GM12874 (cell line): ENCODE measurements at regions not wholly inside any gene's neighbourhood (a gene's known extent, or its start where the extent isn't known, plus 50 kb on each side); places are given as distances from the start of the nearest gene placed in this dataset.

Experiments
- TF ChIP-seq, protein P1 (sequence below): IDR thresholded peaks from 2 replicates; pipeline ENCODE4 v1.5.1; 2011; ENCODE audit warnings: low read depth, mild to moderate bottlenecking, control low read depth, low read length, moderate library complexity; ENCODE audit not compliant: insufficient read depth

DNA sequence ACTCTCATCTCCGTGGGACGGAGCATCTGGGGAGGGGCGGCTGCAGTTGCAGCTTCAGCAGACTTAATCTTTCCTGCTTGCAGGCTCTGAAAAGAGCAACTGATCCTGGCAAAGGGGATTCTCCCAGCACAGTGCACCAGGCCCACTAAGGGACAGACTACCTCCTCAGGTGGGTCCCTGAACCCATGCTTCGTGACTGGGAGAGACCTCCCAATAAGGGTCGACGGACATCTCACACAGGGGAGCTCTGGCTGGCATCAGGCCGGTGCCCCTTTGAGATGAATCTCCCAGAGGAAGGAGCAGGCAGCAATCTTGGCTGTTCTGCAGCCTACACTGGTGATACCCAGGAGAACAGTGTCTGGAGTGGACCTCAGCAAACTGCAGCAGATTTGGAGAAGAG, 303.3 kb upstream of the FGF16 start:
- TF ChIP-seq, protein P1, sequence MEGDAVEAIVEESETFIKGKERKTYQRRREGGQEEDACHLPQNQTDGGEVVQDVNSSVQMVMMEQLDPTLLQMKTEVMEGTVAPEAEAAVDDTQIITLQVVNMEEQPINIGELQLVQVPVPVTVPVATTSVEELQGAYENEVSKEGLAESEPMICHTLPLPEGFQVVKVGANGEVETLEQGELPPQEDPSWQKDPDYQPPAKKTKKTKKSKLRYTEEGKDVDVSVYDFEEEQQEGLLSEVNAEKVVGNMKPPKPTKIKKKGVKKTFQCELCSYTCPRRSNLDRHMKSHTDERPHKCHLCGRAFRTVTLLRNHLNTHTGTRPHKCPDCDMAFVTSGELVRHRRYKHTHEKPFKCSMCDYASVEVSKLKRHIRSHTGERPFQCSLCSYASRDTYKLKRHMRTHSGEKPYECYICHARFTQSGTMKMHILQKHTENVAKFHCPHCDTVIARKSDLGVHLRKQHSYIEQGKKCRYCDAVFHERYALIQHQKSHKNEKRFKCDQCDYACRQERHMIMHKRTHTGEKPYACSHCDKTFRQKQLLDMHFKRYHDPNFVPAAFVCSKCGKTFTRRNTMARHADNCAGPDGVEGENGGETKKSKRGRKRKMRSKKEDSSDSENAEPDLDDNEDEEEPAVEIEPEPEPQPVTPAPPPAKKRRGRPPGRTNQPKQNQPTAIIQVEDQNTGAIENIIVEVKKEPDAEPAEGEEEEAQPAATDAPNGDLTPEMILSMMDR: no peak

DNA sequence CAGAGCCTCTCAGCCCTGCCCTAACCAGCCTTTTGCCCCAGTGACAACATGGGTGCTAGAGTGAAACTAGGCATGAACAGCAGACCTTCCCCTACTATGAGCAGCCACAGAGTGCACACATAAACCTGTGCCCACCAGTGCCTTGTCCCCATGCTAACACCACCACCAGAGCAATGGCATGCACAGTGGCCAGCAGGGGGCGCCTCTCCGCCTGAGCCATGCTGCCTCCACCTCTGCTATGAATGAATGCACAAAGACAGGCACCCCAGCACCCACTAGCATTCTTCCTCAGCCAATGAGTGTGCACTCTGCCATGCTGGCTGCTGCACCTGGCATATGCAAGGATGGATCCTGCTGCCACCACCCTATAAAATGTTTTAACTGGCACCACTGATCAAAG, 286.9 kb upstream of the FGF16 start:
- TF ChIP-seq, protein P1: peak; percentile 37; the same call in 1 of the 2 replicates

DNA sequence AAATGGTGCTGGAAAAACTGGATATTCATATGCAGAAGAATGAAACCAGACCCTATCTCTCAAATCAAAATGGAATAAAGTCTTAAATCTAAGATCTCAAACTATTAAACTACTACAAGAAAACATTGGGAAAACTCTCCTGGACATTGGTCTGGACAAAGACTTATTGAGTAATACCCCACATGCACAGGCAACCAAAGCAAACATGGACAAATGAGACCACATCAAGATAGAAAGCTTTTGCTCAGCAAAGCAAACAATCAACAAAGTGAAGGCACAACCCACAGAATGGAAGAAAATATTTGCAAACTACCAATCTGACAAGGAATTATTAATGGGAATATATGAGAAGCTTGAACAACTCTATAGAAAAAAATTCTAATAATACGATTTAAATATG, 284.4 kb upstream of the FGF16 start:
- TF ChIP-seq, protein P1: no peak

DNA sequence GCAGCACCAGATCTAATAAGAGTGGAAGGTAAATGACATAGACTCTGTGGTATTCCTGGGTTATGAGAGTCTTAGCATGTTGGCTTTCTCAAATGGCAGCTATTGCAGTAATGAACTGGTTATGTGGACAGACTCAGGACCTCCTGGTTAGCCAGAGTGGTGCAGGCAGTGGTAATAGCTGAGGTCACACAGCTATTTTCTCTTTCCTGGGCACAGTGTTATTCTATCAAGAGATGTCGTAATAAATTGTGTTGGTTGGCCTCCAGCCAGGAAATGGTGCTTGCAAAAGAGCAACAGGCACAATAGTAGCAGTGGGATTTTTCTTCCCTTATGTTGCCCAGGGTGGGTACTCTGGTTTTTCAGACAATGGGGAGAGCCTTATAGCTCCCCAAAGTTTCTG, 279.2 kb upstream of the FGF16 start:
- TF ChIP-seq, protein P1: no peak

DNA sequence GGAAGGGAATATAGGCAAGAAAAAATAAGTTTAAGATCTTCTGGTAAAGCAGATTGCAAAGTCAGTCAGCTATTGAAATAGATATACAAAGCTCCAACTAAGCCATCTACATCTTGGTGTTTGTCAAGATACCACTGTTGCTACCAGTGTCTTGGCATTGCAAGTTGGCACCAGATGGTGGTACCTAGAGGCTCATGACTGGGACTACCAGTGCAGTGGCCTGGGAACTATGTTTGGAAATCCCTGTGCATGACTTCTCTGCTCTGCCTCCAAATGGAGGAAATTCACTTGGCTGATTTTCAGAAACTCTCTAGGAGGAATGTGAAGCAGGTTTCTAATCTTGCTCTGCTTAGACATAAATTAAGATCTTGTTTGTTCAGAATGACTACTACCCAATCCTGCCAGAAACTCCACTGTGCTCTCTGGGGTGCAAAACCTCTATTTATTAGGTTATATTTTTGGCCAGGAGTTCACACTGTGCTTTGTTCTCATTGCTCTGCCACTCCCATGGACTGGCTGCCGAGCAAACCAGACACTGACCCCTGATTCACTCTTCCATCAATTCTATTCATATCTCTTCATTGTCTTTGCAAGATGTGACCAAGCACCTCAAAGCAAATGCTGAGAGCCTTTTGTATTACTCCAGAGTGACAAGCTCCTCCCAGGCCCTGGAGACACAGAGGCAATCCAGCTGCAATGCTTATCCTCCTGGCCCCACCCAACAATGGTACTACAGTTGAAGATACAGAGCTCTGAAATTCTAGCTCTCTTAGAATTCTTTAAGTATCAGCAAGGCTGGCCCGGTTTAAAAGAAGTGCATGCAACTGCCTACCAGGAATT, 272.3 kb upstream of the FGF16 start:
- TF ChIP-seq, protein P1: no peak

DNA sequence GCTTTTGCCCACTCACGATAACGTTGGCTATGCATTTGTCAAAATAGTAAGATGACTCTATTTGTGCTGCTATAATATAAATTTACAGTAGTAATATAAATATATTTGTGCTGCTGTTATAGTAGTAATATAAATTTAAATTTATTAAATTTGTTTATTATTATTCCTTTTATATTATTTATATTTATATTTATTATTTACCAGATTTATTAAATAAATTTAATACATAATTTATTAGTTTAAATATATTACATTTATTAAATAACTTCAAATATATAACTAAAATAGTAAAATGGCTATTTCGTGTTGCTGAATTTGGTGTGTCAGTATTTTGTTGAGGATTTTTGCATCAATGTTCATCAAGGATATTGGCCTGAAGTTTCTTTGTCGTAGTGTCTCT, 246.5 kb upstream of the FGF16 start:
- TF ChIP-seq, protein P1: no peak

DNA sequence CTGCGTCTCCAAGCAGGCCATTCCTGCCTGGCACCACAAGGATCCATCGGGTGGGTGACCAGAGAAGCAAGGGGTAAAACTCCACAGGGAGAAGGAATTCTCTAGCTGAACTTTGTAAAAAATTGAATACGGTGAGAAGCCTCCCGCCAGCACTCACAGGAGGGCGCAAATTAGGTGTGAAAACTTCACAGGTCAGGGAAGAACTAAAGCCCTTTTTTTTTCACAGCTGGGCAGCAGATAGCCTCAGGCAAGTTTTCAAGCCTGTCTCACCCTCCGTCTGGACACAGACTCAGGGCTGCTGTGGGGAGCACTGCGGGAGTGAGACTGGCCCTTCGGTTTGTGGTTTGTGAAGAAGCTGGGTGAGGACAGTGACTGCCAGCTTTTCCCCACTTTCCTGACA, 224.1 kb upstream of the FGF16 start:
- TF ChIP-seq, protein P1: no peak
